ENCODE measurements at regions not wholly inside any gene's neighbourhood (a gene's known extent, or its start where the extent isn't known, plus 50 kb on each side); places are given as distances from the start of the nearest gene placed in this dataset.

DNA sequence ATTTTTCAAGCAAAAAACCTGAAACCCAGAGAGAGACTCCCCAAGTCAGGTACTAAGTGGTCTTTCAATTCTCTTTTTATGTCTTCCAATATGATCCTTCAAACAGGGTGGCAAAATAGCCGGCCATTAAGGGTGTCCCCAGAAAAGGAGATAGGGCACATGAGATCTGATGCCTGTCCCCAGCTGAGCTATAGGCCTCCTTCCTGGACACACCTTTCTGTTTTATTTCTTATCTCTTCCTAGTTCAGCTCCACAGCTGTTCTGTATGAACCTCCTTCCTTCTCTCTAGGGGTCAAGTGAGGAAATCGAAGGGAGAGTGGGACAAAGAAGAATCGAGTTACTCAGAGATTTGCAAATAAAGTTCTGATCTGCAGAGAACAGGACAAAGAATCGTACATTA is 112.4 kb upstream of the ATP1A1 start:
- no peaks in the 10 kb centered on the region for H3K9me3 ChIP-seq (replicated peaks; ENCODE audit: control insufficient read depth, insufficient read depth, low read depth, low read length)
- BruUV-seq (replicated peaks), result no TSS peak
- no peak for TF ChIP-seq KHSRP (IDR thresholded peaks at IDR 0.05)
- no peak for TF ChIP-seq HIVEP1 (CRISPR knock-in tag; IDR thresholded peaks at IDR 0.05)
- TF ChIP-seq POLR2H (tag; IDR thresholded peaks at IDR 0.05; ENCODE audit: low read depth), result no peak
- TF ChIP-seq, protein P1, sequence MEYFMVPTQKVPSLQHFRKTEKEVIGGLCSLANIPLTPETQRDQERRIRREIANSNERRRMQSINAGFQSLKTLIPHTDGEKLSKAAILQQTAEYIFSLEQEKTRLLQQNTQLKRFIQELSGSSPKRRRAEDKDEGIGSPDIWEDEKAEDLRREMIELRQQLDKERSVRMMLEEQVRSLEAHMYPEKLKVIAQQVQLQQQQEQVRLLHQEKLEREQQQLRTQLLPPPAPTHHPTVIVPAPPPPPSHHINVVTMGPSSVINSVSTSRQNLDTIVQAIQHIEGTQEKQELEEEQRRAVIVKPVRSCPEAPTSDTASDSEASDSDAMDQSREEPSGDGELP (CRISPR knock-in tag; IDR thresholded peaks at IDR 0.05; ENCODE audit: borderline replicate concordance), result no peak
- TF ChIP-seq SAP30 (IDR thresholded peaks at IDR 0.05; ENCODE audit: borderline replicate concordance, insufficient read depth, low read depth, low read length, poor library complexity, severe bottlenecking), result no peak
- TF ChIP-seq ZNF695 (CRISPR knock-in tag; IDR thresholded peaks at IDR 0.05), result no peak
- TF ChIP-seq NFXL1 (CRISPR knock-in tag; IDR thresholded peaks at IDR 0.05), result no peak
- TF ChIP-seq, protein P2, sequence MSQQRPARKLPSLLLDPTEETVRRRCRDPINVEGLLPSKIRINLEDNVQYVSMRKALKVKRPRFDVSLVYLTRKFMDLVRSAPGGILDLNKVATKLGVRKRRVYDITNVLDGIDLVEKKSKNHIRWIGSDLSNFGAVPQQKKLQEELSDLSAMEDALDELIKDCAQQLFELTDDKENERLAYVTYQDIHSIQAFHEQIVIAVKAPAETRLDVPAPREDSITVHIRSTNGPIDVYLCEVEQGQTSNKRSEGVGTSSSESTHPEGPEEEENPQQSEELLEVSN (IDR thresholded peaks at IDR 0.05; ENCODE audit: borderline replicate concordance in 1 of 2, extremely low read depth in 1 of 2, insufficient read depth in 1 of 2, insufficient read length in 1 of 2, low read depth in 1 of 2, low read length in 1 of 2, poor library complexity in 1 of 2, severe bottlenecking in 1 of 2), result no peak
- TF ChIP-seq, protein P3, sequence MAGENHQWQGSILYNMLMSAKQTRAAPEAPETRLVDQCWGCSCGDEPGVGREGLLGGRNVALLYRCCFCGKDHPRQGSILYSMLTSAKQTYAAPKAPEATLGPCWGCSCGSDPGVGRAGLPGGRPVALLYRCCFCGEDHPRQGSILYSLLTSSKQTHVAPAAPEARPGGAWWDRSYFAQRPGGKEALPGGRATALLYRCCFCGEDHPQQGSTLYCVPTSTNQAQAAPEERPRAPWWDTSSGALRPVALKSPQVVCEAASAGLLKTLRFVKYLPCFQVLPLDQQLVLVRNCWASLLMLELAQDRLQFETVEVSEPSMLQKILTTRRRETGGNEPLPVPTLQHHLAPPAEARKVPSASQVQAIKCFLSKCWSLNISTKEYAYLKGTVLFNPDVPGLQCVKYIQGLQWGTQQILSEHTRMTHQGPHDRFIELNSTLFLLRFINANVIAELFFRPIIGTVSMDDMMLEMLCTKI (IDR thresholded peaks at IDR 0.05; ENCODE audit: partially characterized antibody), result no peak
- no peak for TF ChIP-seq ZNF324 (CRISPR knock-in tag; IDR thresholded peaks at IDR 0.05)
- in situ Hi-C loops (cut with MboI) (no loop called here), intact Hi-C loops (cut with micrococcal nuclease) (no loop called here)
- no peak overlapping the region for H3K4me3 ChIP-seq
- H3K36me3 ChIP-seq (ENCODE audit: control insufficient read depth, insufficient read depth, low read length), result no peaks in the 10 kb centered on the region
- peak in 2 of 4 experiments; percentile 20 to 28 for DNase-seq (ENCODE audit: extremely low read depth in 1 of 4, low spot score in 3 of 4)
- no peak overlapping the region for H3K4me2 ChIP-seq (ENCODE audit: insufficient read depth, low read length)
- ChIA-PET CTCF (ENCODE audit: low intra/inter-chr PET ratio) (no interaction called here), POLR2A (interaction anchor here (0.7 kb wide), 1 partner anchor 10 kb away, joined by 3 read pairs; no protein-coding TSS in a partner anchor)
- ATAC-seq, result peak; percentile 30; the same call in 1 of the 3 replicates
- no peak overlapping the region for H3K27ac ChIP-seq (ENCODE audit: extremely low read depth, low read depth, low read length)
- WGBS (ENCODE audit: insufficient coverage, low coverage, missing lambda C conversion rate), result 0% methylated on average over 4 of the region's 4 CpGs
- no peaks in the 10 kb centered on the region for H4K20me1 ChIP-seq (replicated peaks; ENCODE audit: control insufficient read depth, insufficient read depth, low read length)
- peaks cover 14 to 35% of the 10 kb centered on the region in 2 experiments for H3K27me3 ChIP-seq (ENCODE audit: control insufficient read depth in 2 of 2, insufficient read depth in 2 of 2, low read length in 2 of 2)
- no peaks in the 10 kb centered on the region for H3K79me2 ChIP-seq (ENCODE audit: control insufficient read depth, insufficient read depth, low read length)
- H3K9me1 ChIP-seq (ENCODE audit: control insufficient read depth, insufficient read depth, low read length), result no peaks in the 10 kb centered on the region
- H3K9ac ChIP-seq (ENCODE audit: insufficient read depth in 1 of 2, low read depth in 2 of 2, low read length in 2 of 2), result no peak overlapping the region
- H3K4me1 ChIP-seq (replicated peaks in 1 of 2; ENCODE audit: control insufficient read depth in 2 of 2, insufficient read depth in 2 of 2, low read length in 2 of 2), result no peaks in the 10 kb centered on the region; a peak in 1 of 5 replicates
- FAIRE-seq, result no peak
- no peak overlapping the region for H2AFZ ChIP-seq (ENCODE audit: low read depth, low read length)

All from K562 (cell line).